ENCODE measurements at regions not wholly inside any gene's neighbourhood (a gene's known extent, or its start where the extent isn't known, plus 50 kb on each side); places are given as distances from the start of the nearest gene placed in this dataset.

GRCh38 chr15:96407482-96407881 lies 77.0 kb downstream of the NR2F2 start:
- Histone ChIP-seq H3K27me3 (ENCODE audit: low read depth) (peaks cover 96% of the 10 kb centered on the region), H3K27ac (replicated peaks) (no peak overlapping the region), H3K4me1 (peaks cover 19% of the 10 kb centered on the region), H3K9me3 (replicated peaks) (no peaks in the 10 kb centered on the region), H3K4me3 (no peak overlapping the region), H3K36me3 (no peaks in the 10 kb centered on the region)
- no peak for TF ChIP-seq CTCF (IDR thresholded peaks at IDR 0.05; ENCODE audit: borderline replicate concordance)
- no peak for DNase-seq
- intact Hi-C loops (cut with micrococcal nuclease), result no loop called here

GRCh38 chr15:96408591-96409183 lies 78.2 kb downstream of the NR2F2 start:
- H3K4me3 ChIP-seq, result peak overlapping the region; percentile 59
- H3K27ac ChIP-seq (replicated peaks), result no peak overlapping the region
- peaks cover 96% of the 10 kb centered on the region for H3K27me3 ChIP-seq (ENCODE audit: low read depth)
- H3K4me1 ChIP-seq, result peaks cover 19% of the 10 kb centered on the region
- no peaks in the 10 kb centered on the region for H3K36me3 ChIP-seq
- no peak for TF ChIP-seq CTCF (IDR thresholded peaks at IDR 0.05; ENCODE audit: borderline replicate concordance)
- no peak for DNase-seq
- intact Hi-C loops (cut with micrococcal nuclease), result no loop called here
- H3K9me3 ChIP-seq (replicated peaks), result no peaks in the 10 kb centered on the region

- H3K27me3 ChIP-seq (ENCODE audit: low read depth), result peaks cover 96% of the 10 kb centered on the region
- H3K9me3 ChIP-seq (replicated peaks), result no peaks in the 10 kb centered on the region
- H3K36me3 ChIP-seq, result no peaks in the 10 kb centered on the region
- no peak overlapping the region for H3K27ac ChIP-seq (replicated peaks)
- TF ChIP-seq CTCF (IDR thresholded peaks at IDR 0.05; ENCODE audit: borderline replicate concordance), result no peak
- peak overlapping the region; percentile 59 for H3K4me3 ChIP-seq
- DNase-seq, result no peak
- peaks cover 19% of the 10 kb centered on the region for H3K4me1 ChIP-seq
- intact Hi-C loops (cut with micrococcal nuclease), result no loop called here
Observed at GRCh38 chr15:96409215-96410138, 79.0 kb downstream of the NR2F2 start.

GRCh38 chr15:96410175-96411055 lies 79.9 kb downstream of the NR2F2 start:
- intact Hi-C loops (cut with micrococcal nuclease), result no loop called here
- peaks cover 19% of the 10 kb centered on the region for H3K4me1 ChIP-seq
- no peak for DNase-seq
- peak overlapping the region; percentile 59 for H3K4me3 ChIP-seq
- no peak for TF ChIP-seq CTCF (IDR thresholded peaks at IDR 0.05; ENCODE audit: borderline replicate concordance)
- H3K9me3 ChIP-seq (replicated peaks), result no peaks in the 10 kb centered on the region
- no peak overlapping the region for H3K27ac ChIP-seq (replicated peaks)
- peaks cover 97% of the 10 kb centered on the region for H3K27me3 ChIP-seq (ENCODE audit: low read depth)
- no peaks in the 10 kb centered on the region for H3K36me3 ChIP-seq
